ENCODE measurements at regions not wholly inside any gene's neighbourhood (a gene's known extent, or its start where the extent isn't known, plus 50 kb on each side); places are given as distances from the start of the nearest gene placed in this dataset.

DNA sequence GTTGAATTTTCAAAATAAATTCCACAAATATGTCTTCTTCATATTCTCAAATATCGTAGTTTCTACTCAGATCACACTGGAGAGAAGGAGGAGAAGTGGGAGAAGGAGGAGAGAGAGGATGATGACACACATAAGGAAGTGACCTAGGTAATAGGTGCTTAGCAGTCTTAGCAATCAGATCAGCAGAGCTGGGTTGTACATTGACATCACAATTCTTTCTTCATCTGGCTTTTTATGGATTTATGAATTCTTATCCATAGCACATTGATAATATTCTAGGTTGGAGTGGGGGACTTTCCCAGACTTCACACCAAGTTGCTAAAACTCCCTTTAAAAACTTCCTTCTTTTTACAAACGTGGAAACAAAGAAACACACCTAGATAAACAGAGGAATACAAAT is 86.9 kb downstream of the FGF9 start:
- no peaks in the 10 kb centered on the region for H3K27me3 ChIP-seq
- intact Hi-C loops (cut with DNase I; ENCODE audit: low total_unique reads) = no loop called here

GRCh38 chr13:21758441-21758840 is 87.6 kb downstream of the FGF9 start:
- H3K36me3 ChIP-seq = no peaks in the 10 kb centered on the region
- peaks cover 0 to 17% (median 10%) of the 10 kb centered on the region in 4 donors for H3K4me1 ChIP-seq
- H3K27me3 ChIP-seq = no peaks in the 10 kb centered on the region
- peak overlapping the region in 1 of 5 donors; percentile 66 for H3K27ac ChIP-seq
- no peaks in the 10 kb centered on the region for H3K9me3 ChIP-seq
- TF ChIP-seq, protein P1, sequence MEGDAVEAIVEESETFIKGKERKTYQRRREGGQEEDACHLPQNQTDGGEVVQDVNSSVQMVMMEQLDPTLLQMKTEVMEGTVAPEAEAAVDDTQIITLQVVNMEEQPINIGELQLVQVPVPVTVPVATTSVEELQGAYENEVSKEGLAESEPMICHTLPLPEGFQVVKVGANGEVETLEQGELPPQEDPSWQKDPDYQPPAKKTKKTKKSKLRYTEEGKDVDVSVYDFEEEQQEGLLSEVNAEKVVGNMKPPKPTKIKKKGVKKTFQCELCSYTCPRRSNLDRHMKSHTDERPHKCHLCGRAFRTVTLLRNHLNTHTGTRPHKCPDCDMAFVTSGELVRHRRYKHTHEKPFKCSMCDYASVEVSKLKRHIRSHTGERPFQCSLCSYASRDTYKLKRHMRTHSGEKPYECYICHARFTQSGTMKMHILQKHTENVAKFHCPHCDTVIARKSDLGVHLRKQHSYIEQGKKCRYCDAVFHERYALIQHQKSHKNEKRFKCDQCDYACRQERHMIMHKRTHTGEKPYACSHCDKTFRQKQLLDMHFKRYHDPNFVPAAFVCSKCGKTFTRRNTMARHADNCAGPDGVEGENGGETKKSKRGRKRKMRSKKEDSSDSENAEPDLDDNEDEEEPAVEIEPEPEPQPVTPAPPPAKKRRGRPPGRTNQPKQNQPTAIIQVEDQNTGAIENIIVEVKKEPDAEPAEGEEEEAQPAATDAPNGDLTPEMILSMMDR (IDR thresholded peaks at IDR 0.05) = no peak
- no peak for TF ChIP-seq POLR2A (IDR thresholded peaks at IDR 0.05)
- TF ChIP-seq POLR2AphosphoS5 (IDR thresholded peaks at IDR 0.05) = no peak
- TF ChIP-seq EP300 (IDR thresholded peaks at IDR 0.05) = no peak
- DNase-seq = no peak
- intact Hi-C loops (cut with DNase I; ENCODE audit: low total_unique reads) = no loop called here
- WGBS, 5 donors = 43 to 73% (median 53%) methylated on average over 5 of the region's 5 CpGs
- no peak overlapping the region for H3K4me3 ChIP-seq

More for the DNA sequence above, 86.9 kb downstream of the FGF9 start:
- TF ChIP-seq POLR2A (IDR thresholded peaks at IDR 0.05) (no peak), EP300 (IDR thresholded peaks at IDR 0.05) (no peak), POLR2AphosphoS5 (IDR thresholded peaks at IDR 0.05) (no peak)
- TF ChIP-seq, protein P1 (IDR thresholded peaks at IDR 0.05) = no peak
- no peak overlapping the region for H3K4me3 ChIP-seq
- 34 to 62% (median 46%) methylated on average over 2 of the region's 2 CpGs for WGBS, 5 donors
- peaks cover 0 to 24% (median 13%) of the 10 kb centered on the region in 4 donors for H3K4me1 ChIP-seq
- no peaks in the 10 kb centered on the region for H3K36me3 ChIP-seq
- DNase-seq = peak in 1 of 2 donors; percentile 41
- peak overlapping the region in 1 of 5 donors; percentile 66 for H3K27ac ChIP-seq
- H3K9me3 ChIP-seq = no peaks in the 10 kb centered on the region

DNA sequence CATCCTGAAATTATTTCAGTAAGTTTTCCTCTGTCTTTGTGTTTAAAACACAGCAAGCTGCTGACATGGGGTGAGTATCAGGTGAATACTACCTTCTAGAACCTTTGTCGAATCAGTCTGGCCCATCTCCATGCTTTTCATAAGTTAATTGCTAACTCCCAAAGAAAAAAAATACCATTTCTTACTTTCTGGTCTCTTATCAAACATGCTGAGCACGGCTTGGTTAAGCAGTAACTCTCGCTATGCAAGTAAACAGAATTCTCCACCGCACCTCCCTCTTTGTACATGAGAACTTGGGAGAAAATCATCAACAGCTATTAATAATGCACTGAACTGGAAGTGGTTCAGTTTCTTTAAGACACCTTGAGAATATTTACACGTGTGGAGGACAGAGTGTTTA is 88.6 kb downstream of the FGF9 start:
- WGBS, 5 donors = 29 to 42% (median 38%) methylated on average over 5 of the region's 5 CpGs
- peaks cover 0 to 17% (median 10%) of the 10 kb centered on the region in 4 donors for H3K4me1 ChIP-seq
- peak overlapping the region in 4 of 5 donors; percentile 34 to 71 (median 60) for H3K27ac ChIP-seq
- TF ChIP-seq POLR2AphosphoS5 (IDR thresholded peaks at IDR 0.05) = peak in 1 of 3 donors; percentile 30
- TF ChIP-seq EP300 (IDR thresholded peaks at IDR 0.05) = no peak
- H3K4me3 ChIP-seq = no peak overlapping the region
- no peaks in the 10 kb centered on the region for H3K36me3 ChIP-seq
- intact Hi-C loops (cut with DNase I; ENCODE audit: low total_unique reads) = no loop called here
- H3K27me3 ChIP-seq = no peaks in the 10 kb centered on the region
- DNase-seq = peak in 1 of 2 donors; percentile 76
- no peaks in the 10 kb centered on the region for H3K9me3 ChIP-seq

- 54 to 70% (median 58%) methylated on average over 6 of the region's 6 CpGs for WGBS, 5 donors
- H3K27ac ChIP-seq = peak overlapping the region in 4 of 5 donors; percentile 34 to 71 (median 60)
- H3K9me3 ChIP-seq = no peaks in the 10 kb centered on the region
- H3K4me1 ChIP-seq = peaks cover 0 to 17% (median 10%) of the 10 kb centered on the region in 4 donors
- intact Hi-C loops (cut with DNase I; ENCODE audit: low total_unique reads) = no loop called here
- no peaks in the 10 kb centered on the region for H3K36me3 ChIP-seq
- TF ChIP-seq EP300 (IDR thresholded peaks at IDR 0.05) (no peak), POLR2A (IDR thresholded peaks at IDR 0.05) (no peak)
- TF ChIP-seq, protein P1 (IDR thresholded peaks at IDR 0.05) = no peak
- no peak overlapping the region for H3K4me3 ChIP-seq
- no peaks in the 10 kb centered on the region for H3K27me3 ChIP-seq
- no peak for DNase-seq
Observed at GRCh38 chr13:21759911-21760310, 89.0 kb downstream of the FGF9 start.

DNA sequence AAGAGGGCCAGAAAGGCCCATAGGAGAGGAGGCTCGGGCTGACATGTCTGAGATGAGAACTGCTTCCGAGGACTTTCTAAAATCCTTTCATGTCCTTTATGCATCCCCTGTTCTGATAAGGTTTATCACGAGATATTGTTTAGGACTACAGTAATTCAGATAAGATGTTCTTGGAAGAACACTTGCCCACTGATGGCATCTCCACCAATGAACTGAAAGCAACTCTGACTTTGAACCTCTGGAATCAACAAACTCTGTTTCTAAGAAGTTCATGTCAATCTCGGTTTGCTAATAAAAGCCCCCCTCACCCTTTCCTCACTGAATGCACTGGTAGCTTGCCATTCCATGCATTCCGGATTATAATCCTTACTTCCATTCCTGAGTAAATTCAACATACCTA is 90.9 kb downstream of the FGF9 start:
- TF ChIP-seq POLR2AphosphoS5 (IDR thresholded peaks at IDR 0.05) (no peak), POLR2A (IDR thresholded peaks at IDR 0.05) (no peak)
- TF ChIP-seq, protein P1 (IDR thresholded peaks at IDR 0.05) = no peak
- Histone ChIP-seq H3K36me3 (no peaks in the 10 kb centered on the region), H3K27me3 (no peaks in the 10 kb centered on the region), H3K27ac (no peak overlapping the region), H3K4me1 (peaks cover 0 to 17% (median 7%) of the 10 kb centered on the region in 4 donors), H3K9me3 (no peaks in the 10 kb centered on the region), H3K4me3 (no peak overlapping the region)
- no peak for DNase-seq
- WGBS, 5 donors = 56 to 70% (median 59%) methylated on average over 5 of the region's 5 CpGs
- intact Hi-C loops (cut with DNase I; ENCODE audit: low total_unique reads) = no loop called here
